Astrocyte (in vitro differentiated cells and primary cell): ENCODE measurements at regions not wholly inside any gene's neighbourhood (a gene's known extent, or its start where the extent isn't known, plus 50 kb on each side); places are given as distances from the start of the nearest gene placed in this dataset.

Experiments
- CTCF ChIP-seq: IDR thresholded peaks from 2 replicates; pipeline ENCODE4 v1.5.1; 2011; ENCODE audit warnings: low read depth, mild to moderate bottlenecking, inconsistent platforms, low read length, moderate library complexity; ENCODE audit not compliant: insufficient read depth
- EZH2 ChIP-seq: IDR thresholded peaks from 2 replicates; pipeline ENCODE4 v1.6.1; 2012; ENCODE audit warnings: mild to moderate bottlenecking, low read length, inconsistent platforms; ENCODE audit not compliant: insufficient read depth

- no peak for TF ChIP-seq CTCF
- no peak for TF ChIP-seq EZH2
Measured at GRCh38 chr18:67788310-67789164, 272.0 kb upstream of the DSEL start.
